HEK293T (cell line): ENCODE measurements at regions not wholly inside any gene's neighbourhood (a gene's known extent, or its start where the extent isn't known, plus 50 kb on each side); places are given as distances from the start of the nearest gene placed in this dataset.

Source experiments
- HDGF ChIP-seq: fragments of 450-650 bp; IDR thresholded peaks from 2 replicates; pipeline ENCODE4 v1.6.1; 2017; ENCODE audit warnings: antibody characterized with exemption, borderline replicate concordance
- TARDBP ChIP-seq: fragments of 450-650 bp; IDR thresholded peaks from 2 replicates; pipeline ENCODE4 v1.6.1; 2016

DNA sequence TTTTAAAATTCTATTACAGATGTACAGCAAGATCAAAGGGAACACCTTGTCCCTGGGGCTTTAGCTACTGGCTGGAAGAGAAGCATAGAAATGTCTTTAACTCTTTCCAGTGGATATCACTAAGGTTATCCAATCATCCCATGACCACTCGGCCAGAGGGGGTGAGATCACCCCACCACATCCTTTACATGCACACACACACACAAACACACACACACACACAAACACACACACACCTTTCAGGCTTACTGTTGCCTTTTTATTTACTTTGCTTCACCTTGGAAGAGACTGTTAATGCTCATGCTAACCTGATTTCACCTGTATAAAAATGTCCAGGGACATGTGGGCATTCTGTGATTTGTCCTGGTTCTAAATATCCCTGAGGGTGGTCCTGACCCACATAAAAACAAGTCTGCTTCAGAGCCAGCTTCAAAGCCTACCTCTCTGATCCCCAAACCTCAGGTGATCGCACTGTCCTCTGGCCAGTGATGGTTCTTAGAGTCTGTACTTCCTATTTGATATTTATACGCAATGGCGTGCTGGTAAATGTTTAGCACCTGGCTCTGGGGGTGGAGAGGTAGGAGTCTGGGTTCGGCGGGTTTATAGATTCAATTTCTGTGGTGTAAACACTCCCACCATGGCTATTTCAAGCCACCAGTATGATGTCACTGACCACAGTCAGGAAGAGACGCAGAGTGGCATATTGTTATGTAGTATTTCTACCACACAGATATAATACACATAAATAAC lies 166.1 kb upstream of the EEA1 start:
- TF ChIP-seq HDGF (no peak), TARDBP (no peak)
